A549 (cell line): ENCODE measurements at regions not wholly inside any gene's neighbourhood (a gene's known extent, or its start where the extent isn't known, plus 50 kb on each side); places are given as distances from the start of the nearest gene placed in this dataset.

Source experiments
- ESRRA ChIP-seq: fragments of 150-350 bp; IDR thresholded peaks from 2 replicates; pipeline ENCODE4 v1.6.1; 2014; ENCODE audit warnings: mild to moderate bottlenecking, low read length, borderline replicate concordance
- ZC3H11A ChIP-seq: fragments of 450-650 bp; IDR thresholded peaks from 2 replicates; pipeline ENCODE4 v1.6.1; 2014; ENCODE audit warnings: antibody characterized with exemption, mild to moderate bottlenecking
- TF ChIP-seq, protein P1 (sequence below): fragments of >200 bp; sonication (Bioruptor Twin); formaldehyde crosslinking; IDR thresholded peaks from 3 replicates; pipeline ENCODE4 v1.5.1; 2016
- TF ChIP-seq, protein P2 (sequence below): IDR thresholded peaks from 2 replicates; pipeline ENCODE4 v1.6.1; 2012; ENCODE audit warnings: low read depth, borderline replicate concordance

DNA sequence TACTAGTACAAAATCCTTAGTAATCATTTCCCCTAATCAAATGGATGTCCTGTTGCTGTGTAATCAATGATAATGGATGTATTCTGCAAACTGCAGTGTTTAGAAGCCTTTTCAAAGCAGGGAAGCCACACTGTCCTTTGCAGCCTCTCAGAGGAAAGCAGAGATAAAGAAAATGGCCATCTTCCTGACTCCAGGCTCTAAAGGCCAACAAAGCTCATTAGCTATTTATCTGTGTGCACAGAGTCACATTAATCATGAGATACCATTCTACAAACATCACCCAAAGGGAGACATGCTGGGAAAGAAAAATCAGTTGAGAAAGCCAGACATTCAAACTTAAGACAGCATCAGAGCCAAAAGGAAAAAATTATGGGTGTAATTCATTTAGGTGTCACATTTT lies 165.0 kb downstream of the RAD51AP2 start:
- TF ChIP-seq, protein P1, sequence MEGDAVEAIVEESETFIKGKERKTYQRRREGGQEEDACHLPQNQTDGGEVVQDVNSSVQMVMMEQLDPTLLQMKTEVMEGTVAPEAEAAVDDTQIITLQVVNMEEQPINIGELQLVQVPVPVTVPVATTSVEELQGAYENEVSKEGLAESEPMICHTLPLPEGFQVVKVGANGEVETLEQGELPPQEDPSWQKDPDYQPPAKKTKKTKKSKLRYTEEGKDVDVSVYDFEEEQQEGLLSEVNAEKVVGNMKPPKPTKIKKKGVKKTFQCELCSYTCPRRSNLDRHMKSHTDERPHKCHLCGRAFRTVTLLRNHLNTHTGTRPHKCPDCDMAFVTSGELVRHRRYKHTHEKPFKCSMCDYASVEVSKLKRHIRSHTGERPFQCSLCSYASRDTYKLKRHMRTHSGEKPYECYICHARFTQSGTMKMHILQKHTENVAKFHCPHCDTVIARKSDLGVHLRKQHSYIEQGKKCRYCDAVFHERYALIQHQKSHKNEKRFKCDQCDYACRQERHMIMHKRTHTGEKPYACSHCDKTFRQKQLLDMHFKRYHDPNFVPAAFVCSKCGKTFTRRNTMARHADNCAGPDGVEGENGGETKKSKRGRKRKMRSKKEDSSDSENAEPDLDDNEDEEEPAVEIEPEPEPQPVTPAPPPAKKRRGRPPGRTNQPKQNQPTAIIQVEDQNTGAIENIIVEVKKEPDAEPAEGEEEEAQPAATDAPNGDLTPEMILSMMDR = no peak
- TF ChIP-seq ZC3H11A (no peak), ESRRA (no peak)
- TF ChIP-seq, protein P2, sequence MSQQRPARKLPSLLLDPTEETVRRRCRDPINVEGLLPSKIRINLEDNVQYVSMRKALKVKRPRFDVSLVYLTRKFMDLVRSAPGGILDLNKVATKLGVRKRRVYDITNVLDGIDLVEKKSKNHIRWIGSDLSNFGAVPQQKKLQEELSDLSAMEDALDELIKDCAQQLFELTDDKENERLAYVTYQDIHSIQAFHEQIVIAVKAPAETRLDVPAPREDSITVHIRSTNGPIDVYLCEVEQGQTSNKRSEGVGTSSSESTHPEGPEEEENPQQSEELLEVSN = no peak
